ENCODE measurements at regions not wholly inside any gene's neighbourhood (a gene's known extent, or its start where the extent isn't known, plus 50 kb on each side); places are given as distances from the start of the nearest gene placed in this dataset.

GRCh38 chr18:75880266-75880665, 452.8 kb upstream of the SMIM21 start:
- TF ChIP-seq CTCF (IDR thresholded peaks at IDR 0.05 in 4 of 5, conservative IDR thresholded peaks at IDR 0.05 in 1 of 5) (no peak), POLR2A (IDR thresholded peaks at IDR 0.05) (no peak)
